Pulmonary artery endothelial cell (primary cell): ENCODE measurements at regions not wholly inside any gene's neighbourhood (a gene's known extent, or its start where the extent isn't known, plus 50 kb on each side); places are given as distances from the start of the nearest gene placed in this dataset.

Experiments used
- DNase-seq: peaks from one replicate; pipeline ENCODE4 v3.0.0-alpha.2; 2011; ENCODE audit warnings: low read depth, low spot score

DNA sequence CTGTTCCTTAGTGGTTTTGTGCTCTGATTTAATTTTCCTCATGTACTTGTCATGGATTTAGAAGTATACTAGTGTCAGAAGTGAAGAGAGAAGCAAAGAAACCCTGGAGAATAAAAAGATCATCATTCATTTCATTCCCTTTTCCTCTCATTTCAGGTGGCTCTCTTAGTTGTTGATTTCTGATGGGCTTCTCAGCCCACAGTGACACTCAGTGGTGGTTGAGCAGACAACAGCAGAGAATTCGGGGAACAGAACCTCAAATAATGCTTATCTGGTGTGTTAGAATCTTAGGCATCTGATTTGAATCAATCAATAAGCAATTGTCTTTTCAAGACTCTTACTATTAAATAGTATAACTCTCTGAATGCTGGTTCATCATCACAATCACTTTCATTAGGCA is 1289.4 kb downstream of the FAM181B start:
- DNase-seq = no peak

DNA sequence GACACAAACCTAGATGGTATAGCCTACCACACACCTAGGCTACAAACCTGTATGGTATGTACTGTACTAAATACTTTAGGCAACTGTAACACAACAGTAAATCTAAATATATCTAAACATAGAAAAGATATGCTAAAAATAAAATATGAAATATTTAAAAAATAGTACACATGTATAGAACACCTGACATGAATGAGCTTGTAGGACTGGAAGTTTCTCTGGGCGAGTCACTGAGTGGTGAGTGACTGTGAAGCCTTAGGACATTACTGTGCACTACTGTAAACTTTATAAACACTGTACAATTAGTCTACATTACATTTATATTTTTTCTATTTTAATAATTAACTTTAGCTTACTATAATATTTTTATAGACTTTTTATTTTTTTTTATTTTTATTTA is 1301.3 kb downstream of the FAM181B start:
- DNase-seq = no peak

DNA sequence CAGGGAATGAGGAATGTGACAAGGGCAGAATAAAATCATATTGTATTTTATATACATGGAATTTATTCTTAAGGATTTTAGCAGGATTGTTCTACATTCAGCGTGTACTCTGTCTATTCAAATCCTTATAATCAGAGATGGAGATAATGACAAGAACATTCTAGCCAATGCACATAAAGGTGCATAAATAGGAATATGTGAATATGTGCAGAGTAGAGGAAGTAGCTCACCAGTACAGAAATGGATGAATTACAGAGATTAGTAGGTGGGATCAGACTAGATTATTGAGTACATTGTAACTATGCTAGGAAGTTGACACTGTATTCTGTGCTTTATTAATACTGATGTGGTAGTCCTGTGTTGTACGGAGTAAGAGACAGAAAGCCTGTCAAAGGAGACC is 1308.8 kb downstream of the FAM181B start:
- DNase-seq = no peak

DNA sequence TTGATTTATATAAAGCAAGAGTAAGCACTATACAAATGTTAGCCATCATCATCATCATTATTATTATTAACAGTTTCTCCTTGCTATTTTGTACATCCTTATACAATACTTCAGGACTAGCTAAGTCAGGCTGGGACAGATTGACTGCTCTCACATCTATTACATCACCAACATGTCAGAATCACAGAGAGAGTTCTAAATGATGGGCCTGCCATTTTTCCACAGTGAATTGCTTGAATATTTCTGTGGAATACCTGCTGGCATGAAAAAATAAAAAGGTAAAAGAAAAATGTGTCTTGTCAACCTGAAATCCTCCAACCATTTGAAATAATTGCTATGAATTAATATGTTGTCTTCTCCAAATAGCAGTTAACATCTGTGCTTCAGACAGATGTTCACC is 1311.3 kb downstream of the FAM181B start:
- DNase-seq = no peak

DNA sequence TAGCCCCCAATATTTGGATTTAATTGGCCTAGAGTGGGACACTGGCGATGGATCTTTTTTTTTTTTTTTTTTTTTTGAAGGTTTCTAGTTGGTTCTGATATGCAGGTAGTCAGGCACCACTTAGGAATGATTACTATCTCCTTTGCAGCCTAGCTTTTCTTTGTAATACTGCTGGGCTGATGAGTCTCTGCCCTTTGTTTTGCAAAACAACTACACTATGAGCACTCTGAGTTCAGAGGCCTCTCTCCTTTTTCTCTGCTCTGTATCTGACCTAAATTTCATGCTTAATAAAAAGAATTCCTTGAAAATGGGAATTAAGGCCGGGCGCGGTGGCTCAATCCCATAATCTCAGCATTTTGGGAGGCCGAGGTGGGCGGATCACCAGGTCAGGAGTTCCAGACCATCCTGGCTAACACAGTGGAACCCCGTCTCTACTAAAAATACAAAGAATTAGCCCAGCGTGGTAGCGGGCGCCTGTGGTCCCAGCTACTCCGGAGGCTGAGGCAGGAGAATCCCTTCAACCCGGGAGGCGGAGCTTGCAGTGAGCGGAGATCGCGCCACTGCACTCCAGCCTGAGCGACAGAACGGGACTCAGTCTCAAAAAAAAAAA is 1312.3 kb downstream of the FAM181B start:
- no peak for DNase-seq

DNA sequence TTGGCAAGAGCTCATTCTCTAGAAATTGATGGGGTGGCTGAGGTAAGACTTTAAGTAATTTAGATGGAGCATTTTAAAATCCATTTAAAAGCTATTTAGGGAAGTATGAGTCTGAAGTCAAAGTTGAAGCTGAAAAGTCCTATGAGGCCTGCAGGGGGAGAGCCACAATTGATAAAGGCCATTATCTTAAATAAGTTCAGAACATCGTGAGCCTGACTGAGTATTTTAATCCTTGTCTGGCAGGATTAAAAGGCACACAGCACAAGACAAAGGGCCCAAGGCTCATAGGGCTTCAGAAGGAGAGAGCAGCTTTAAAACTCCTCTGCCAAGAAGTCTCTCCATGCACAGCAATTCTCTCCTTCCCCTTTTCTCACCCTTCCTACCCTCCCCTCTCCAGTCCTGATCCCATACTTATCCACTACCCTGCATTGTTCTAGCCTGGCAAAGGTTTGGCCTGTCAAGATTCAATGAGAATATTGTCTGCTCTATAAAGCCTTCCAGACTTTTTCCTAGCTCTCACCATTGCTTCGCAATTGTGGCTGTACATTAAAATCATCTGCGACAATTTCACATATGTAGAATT is 1312.9 kb downstream of the FAM181B start:
- DNase-seq = no peak

DNA sequence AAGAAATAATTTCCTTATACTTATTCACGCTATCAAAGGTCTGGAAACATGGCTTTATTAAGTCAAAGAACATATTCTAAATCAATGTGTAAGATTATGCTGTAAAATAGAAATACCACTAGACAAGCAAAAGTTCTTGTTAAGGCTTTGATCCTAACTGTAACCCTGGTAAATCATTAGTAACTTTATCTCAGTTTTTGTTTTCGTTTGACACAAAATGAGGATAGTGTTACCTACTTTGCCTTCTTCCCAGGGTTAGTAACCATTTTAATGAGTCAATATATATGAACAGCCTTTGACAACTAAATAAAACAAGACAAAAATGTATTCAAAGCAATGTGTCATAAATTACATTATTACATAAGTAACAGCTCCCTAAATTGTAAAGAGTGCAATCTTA is 1336.3 kb downstream of the FAM181B start:
- DNase-seq = no peak

DNA sequence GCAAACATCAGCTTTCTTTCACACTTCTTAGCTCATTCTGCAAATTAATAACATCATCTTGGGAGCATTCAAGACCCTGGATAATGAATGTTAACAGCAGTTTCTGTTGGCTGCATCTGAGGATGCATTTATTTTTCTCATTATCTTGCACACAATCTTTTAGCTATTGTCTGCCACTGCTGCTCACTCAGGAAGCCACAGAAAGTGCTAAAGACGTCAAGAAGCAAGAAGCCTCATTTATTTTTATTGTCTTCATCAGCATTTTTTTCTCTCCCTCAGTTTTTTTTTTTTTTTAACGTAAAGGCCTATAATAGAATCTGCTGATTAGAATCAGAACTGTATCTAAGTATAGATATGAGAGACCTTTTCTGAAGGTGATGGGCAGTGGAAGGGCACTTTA is 1339.4 kb downstream of the FAM181B start:
- DNase-seq = no peak

DNA sequence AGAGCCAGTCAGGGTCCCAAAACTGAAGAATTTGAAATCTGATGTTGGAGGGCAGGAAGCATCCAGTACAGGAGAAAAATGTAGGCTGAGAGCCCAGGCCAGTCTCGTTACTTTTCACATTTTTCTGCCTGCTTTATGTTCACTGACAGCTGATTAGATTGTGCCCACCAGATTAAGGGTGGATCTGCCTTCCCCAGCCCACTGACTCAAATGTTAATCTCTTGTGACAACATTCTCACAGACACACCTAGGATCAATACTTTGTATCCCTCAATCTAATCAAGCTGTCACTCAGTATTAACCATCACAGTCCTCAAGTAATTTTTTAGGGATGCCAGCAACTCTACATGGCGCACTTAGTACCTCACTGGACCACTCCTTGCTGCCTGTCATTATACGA is 1345.3 kb downstream of the FAM181B start:
- DNase-seq = no peak

DNA sequence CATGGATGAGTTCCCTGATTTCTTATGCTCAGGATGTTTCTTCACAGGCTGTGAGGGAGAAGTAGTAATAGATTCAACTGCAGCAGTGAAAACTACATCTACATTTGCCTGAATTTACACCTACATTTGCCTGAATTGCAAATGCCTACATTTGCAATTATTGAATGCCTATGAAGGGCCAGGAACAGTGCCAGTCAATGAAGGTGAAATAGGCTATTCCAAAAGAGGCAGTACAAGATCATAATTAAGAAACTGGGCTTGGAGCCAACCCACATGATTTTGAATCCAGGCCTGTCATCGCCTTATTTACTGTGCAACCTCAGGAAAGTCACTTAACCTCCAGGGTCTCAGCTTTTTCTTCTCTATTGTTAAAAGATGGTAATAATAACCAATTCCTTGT is 1353.3 kb downstream of the FAM181B start:
- DNase-seq = no peak

DNA sequence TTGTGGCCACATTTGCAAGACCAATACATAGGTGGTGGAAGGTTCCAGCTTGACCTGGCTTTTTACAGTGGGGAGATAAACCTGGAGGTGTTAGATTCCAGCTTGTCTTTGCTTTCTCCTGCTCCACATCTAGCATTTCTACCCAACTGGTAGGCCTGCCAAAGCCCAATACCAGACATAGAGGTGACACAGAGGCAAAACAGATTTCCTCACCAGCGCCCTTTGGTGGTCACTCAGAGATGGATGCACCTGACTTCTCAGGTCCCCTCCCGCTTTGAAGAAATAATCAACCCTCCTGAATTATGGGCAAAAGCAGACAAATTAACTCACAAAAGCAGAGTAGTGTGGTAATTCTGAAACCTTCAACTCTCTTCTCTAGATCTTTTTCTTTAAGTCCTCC is 1356.2 kb downstream of the FAM181B start:
- no peak for DNase-seq

DNA sequence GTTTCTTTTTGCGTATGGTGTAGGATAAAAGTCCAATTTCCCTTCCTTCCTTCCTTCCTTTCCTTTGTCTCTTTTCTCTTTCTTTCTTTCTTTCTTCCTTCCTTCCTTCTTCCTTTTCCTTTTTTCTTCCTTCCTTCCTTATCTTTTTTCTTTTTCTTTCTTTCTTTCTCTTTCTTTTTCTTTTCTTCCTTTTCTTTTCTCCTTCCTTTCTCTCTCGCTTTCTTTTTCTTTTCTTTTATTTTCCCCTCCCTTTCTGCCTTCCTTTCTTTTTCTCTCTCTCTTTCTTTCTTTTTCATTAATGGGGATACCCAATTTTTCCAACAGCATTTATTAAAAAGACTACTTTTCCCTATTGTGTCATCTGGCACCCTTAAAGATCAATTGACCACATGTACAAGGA is 1359.7 kb downstream of the FAM181B start:
- no peak for DNase-seq

DNA sequence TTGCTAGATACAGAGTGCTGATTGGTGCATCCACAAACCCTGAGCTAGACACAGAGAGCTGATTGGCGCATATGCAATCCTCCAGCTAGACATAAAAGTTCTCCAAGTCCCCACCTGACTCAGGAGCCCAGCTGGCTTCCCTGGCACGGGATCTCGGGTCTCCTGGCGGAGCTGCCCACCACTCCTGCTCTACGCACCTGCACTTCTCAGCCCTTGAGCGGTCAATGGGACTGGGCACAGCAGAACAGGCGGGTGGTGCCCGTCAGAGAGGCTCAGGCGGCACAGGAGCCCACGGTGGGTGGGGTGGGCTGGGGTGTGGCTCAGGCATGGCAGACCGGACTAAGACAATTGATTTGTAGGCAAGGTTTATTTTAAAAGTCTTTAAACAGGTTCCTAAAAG is 1365.5 kb downstream of the FAM181B start:
- DNase-seq = no peak

DNA sequence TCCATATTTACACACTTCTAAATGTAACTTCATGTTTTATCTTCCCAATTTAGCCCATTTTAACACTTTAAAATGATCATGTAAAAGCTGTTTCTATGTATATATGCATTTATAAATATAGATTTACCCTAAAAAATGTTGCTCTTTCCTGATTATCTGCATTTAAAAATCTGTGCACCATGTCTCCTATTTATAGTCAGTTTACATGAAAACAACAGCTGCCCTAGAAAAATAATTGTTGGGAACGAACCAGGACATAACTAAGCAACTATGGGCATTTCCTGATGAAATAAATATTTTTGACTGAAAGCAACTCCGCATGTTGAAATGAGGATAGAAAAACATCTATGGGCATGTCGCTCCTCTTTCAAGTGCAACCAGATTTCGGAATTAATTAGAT is 1368.2 kb downstream of the FAM181B start:
- DNase-seq = no peak

DNA sequence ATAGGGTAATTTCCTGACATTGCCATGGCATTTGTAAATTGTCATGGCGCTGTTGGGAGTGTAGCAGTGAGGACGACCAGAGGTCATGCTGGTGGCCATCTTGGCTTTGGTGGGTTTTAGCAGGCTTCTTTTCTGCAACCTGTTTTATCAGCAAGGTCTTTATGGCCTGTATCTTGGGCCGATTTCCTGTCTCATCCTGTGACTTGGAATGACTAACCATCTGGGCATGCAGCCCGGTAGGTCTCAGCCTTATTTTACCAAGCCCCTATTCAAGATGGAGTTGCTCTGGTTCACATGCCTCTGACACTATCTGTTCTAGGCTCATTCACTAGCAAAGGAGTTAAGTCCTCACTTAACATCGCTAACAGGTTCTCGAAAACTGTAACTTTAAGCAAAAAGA is 1374.2 kb downstream of the FAM181B start:
- DNase-seq = no peak

DNA sequence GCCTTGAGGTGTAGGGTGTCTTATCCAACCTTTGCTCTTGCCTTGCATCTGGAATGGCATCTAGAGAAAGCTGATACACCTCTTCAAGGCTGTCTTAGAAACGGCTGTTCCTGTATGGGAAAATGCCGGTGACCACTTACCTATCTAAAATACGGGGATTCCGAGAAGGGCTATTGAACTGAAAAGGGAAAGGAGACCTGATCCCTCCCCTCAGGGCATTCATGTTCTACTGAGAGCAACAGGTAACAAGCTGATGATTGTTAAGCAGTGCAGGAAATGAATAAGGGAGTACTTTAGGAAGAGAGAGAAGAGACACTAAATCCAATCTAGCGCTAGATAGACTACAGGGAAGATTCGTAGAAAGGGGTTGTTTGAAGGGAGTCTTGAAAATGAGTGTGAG is 1388.1 kb downstream of the FAM181B start:
- DNase-seq = no peak

DNA sequence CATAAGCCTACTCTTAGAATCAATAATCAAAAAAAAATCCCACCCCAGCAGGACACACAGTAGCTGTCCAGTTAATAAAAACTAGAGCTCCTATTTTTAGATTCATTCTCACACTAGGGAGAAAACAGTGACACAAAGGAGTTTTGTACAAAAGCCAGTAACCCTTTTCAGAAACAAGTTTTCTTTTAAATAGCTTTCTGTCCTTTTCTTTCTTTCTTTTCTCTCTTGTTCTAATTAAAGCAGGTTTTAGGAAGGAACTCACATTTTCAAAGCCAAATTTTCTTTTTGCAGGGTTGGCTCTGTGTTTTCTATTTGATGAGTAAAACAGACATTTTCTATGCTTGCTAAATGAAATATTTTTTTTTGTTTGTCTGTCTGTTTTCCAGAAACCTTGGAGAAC is 1390.7 kb downstream of the FAM181B start:
- no peak for DNase-seq

DNA sequence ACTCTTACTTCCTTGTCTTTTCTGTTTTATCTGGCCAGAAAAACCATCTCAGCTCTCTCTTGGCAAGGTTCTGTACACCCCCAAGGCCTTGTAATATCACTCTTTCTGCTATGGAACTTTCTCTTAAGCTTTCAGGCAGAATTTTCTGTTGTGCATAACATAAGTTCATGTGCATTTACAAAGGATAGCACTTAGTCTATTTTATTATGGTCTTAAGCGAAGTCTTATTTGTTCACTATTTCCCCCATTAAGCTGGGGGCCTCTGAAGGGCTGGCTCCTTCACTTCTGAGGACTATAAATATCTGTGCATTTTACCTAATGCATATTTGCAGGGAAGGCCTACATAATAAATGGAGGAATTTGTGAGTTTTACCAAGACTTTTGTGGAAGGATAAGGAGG is 1393.4 kb downstream of the FAM181B start:
- no peak for DNase-seq

DNA sequence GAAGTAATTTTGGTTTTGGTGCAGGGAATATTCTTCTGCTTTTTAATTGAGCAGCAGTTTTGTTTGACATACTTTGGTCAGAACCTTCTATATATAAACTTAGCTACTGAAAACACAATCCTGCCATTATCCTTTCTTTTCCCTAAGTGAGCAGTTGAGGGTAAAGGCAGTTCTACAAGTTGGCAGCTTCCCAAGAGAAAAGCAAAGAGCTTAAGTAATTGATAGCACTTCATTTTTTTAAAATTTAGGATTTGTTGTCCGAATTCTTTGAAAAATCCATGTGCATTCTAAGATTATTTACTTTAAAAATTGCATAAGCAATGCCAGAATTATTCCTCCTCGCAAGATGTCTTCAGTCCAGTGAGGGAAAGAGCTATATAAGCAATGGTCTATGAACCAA is 1394.1 kb downstream of the FAM181B start:
- no peak for DNase-seq

DNA sequence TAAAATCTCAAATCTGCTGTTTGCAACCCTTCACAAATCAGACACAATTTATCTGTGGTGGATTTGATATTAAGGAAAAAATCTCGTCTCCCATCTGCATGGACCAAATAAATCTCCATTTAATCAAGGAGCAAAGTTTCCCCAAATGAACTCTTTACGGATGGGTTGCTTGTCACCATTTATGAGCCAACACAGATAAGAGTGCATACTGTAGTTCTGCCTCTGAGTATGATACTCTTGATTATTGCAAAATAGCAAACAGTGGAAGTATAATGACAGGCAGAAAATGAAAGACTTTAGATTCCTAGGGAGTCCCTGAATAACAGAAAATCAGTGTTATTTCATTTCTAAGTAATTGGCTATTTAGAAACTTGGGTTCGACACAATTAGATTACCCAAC is 1395.9 kb downstream of the FAM181B start:
- DNase-seq = no peak

DNA sequence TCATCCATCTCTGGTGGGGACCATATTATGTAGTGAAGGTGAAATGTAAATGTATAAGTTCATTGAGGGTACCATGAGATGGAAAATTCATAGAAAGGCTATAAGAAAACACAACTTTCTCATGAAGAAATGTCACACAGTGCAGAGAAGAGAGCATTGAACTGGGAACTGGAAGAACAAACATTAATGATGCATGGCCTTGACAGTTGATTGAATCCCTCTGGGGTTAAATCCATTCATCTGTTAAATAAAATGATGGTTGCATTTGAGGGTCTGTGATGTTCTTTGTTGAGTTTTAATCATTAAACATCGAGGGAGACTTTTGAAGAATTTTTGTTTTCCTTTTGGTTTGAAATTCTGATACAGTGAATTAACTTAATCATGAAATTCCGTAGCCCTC is 1401.4 kb downstream of the FAM181B start:
- no peak for DNase-seq

DNA sequence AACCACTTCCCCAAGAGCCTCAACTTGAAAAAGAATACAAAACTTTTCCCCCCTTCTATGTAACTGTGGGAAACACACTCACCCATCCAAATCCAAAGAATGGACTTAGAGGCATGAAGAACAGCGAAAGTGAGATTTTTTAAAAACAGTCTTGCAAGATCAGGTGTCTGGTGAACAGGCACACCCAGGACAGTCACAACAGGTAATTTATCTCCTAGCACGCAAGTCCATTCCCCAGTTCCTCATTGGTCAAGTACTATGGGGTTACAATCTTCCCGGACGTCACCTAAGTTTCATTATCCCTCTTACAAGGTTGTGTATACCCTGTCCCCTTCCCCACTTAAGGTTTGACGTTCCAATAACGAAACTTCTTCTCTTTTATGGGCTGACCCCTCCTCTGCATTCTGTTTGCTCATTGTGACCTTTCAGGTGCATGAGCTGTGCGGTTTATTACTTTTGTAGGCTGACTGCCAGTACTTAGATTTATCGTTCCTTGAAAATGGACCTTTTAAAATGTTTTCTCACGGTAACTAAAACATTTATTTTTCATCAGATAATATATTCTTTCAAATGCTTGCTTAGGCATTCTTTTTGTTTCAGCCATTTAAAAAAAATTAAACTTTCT is 1401.9 kb downstream of the FAM181B start:
- DNase-seq = no peak

DNA sequence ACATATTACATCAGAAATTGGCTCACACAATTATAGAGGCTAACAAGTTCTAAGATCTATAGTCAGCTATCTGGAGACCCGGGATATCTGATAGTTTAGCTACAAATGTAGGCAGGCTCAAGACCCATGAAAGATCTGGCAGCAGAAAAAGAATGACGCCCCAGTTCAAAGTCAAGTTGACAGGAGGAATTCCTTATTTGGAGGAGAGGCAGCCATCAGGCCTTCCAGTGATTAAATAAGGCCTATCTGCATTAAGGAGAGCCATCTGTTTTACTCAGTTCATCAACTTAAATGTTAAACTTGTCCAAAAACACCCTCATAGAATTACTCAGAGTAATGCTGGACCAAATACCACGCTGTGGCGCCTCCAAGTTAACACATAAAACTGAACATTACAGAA is 1402.6 kb downstream of the FAM181B start:
- no peak for DNase-seq
